NT2/D1 (cell line): ENCODE measurements at regions not wholly inside any gene's neighbourhood (a gene's known extent, or its start where the extent isn't known, plus 50 kb on each side); places are given as distances from the start of the nearest gene placed in this dataset.

Experiments used
- SUZ12 ChIP-seq: IDR thresholded peaks from 2 replicates; pipeline ENCODE4 v1.6.1; 2011; ENCODE audit not compliant: insufficient read length, insufficient read depth; ENCODE audit errors: extremely low read depth
- ZNF274 ChIP-seq: IDR thresholded peaks from 2 replicates; pipeline ENCODE4 v1.6.1; 2011; ENCODE audit warnings: mild to moderate bottlenecking, low read depth, low read length

- TF ChIP-seq SUZ12 (no peak), ZNF274 (no peak)
Measured at GRCh38 chr6:164757451-164757850, 552.0 kb downstream of the C6orf118 start.
